Activated CD4-positive, CD25-positive, alpha-beta regulatory T cell treated with anti-CD3 and anti-CD28 coated beads, Interleukin-2, amount 50 U/mL, for 16 hours (primary cell): ENCODE measurements at regions not wholly inside any gene's neighbourhood (a gene's known extent, or its start where the extent isn't known, plus 50 kb on each side); places are given as distances from the start of the nearest gene placed in this dataset.
"Not testable (repeated sequence)": the region's sequence is repeated elsewhere in the genome, so short reads cannot be mapped to it uniquely, and the experiment has no call there.

ENCODE experiments used
- DNase-seq: peaks from one replicate; pipeline ENCODE4 v3.0.0-alpha.2; 2020; ENCODE audit warnings: low read depth, low spot score

DNA sequence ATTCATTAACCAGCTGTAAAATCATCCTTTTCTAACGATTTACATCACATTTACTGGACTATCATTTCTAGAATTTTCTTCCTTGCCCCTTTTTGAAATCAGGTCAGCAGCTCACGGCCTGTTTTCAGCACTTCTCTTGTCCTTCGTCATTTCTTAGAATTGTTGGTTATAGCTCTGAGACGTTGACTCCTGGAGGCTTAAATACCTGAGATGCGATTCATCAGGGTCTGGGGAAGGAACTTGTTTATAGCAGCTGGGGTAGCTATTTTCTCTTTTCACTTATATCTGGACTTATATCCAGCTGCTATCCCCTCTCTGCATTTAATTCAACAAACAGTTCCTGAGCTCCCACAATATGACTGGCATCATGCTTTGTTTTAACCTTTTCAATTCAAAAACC is 338.7 kb upstream of the TNRC6C start:
- DNase-seq = no peak

DNA sequence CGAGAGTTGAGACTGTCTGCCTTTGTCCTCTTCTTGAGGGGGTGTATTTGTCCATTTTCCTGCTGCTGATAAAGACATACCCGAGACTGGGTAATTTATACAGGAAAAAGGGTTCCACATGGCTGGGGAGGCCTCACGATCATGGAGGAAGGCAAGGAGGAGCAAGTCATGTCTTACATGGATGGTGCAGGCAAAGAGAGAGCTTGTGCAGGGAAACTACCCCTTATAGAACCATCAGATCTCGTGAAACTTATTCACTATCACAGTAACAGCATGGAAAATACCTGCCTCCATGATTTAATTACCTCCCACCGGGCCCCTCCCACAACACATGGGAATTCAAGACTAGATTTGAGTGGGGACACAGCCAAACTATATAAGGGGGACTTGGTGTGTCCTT is 338.2 kb upstream of the TNRC6C start:
- DNase-seq = no peak

DNA sequence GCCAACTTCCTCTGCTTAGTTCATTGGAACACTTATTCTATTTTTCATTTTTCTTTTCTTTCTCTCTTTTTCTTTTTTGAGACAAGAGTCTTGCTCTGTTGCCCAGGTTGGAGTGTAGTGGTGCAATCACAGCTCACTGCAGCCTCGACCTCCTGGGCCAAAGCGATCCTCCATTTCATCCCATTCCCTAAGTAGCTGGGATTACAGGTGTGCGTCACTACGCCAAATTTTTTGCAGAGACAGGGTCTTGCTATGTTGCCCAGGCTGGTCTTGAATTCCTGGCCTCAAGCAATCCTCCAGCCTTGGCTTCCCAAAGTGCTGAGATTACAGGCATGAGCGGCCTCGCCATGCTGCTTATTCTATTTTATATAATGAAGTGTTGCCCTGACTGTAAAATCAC is 336.4 kb upstream of the TNRC6C start:
- not testable (repeated sequence) for DNase-seq

DNA sequence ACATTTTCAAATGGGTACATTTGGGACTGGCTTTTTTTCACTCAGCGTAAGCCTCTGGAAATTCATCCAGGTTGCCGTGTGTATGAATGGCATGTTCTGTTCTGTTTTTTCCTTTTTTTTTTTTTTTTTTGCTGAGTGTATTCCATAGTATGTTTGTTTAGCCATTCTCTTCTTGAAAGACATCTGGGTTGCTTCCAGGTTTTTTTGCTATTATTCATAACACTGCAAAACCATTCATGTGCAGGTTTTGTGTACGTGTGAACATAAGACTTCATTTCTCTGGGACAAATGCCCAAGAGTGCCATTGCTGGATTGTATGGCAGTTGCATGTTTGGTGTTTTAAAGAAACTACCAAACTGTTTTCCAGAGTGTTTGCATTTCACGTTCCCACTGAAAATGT is 335.9 kb upstream of the TNRC6C start:
- DNase-seq = no peak

DNA sequence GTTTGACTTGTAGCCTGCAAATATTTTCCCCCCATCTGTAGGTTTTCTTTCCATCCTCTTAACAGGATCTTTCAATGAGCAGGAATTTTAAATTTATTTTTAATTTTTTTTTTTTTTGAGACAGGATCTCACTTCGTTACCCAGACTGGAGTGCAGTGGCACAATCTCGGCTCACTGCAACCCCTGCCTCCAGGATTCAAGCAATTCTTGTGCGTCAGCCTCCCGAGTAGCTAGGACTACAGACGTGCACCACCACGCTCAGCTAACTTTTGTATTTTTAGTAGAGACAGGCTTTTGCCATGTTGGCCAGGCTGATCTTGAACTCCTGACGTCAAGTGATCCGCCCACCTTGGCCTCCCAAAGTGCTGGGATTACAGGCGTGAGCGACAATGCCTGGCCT is 335.2 kb upstream of the TNRC6C start:
- not testable (repeated sequence) for DNase-seq

DNA sequence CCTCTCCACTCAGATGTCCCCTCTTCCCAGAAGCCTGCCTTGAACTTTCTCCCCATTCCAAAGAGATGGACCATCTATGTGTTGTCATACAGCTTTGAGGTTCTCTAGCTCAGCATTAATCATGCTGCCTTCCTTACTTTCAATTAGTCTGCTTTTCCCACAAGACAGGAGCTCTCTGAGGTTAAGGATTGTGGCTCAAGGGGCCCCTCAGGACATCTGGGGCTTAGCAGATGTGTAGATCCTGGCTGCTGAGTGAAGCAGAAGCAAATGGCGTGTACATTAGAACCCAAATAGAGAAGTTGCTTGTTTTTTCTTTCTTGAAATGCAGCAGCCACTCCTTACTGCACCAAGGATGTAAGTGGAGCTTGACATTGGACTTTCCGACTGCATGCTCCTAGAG is 330.5 kb upstream of the TNRC6C start:
- DNase-seq = no peak

DNA sequence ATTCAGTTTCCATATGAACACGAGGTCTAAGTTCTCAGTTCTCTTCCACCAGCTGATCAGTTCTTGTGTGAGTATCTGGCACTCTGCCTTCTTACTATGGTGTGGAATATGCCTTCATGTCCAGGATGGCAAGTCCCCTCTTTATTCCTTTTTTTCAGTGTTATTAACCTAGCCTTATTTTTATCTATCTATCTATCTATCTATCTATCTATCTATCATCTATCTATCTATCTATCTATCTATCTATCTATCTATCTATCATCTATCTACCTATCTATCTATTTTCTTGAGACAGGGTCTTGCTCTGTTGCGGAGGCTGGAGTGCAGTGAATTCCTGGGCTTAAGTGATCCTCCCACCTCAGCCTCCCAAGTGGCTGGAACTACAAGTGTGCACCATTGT is 329.2 kb upstream of the TNRC6C start:
- DNase-seq = not testable (repeated sequence)

DNA sequence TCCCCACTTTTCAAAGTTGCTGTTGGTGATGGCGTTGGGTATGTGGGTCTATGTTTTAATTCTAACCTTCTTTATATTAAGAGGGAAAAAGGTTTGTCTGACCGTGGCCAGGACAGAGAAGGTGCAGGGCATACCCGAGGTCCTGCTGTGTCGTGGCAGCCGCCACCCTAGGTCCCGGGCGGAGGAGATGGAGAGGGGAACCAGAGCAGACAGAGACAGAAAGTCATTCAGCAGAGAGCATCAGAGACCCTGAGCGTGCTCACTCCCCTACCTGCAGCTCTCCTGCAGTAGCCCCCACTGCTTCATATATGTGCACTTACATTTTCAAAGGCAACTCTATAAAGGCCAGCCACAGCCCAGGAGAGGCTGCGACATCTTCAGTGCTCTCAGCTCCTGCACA is 327.2 kb upstream of the TNRC6C start:
- DNase-seq = no peak

DNA sequence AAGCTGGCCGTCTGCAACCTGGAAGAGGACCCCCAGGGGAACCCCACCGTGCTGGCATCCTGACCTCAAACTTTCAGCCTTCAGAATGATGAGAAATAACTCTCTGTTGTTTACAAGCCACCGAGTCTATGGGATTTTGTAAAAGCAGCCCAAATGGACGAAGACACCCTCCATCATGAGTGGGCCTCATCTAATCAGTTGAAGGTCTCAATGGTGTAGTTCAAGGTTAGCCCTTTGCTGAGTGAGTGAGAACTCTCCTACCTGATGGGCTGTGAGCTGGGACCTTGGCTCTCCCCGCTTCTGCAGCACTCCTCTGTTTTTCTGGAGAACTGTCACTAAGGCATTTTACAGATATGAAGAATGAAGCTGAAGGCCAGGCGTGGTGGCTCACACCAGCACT is 325.9 kb upstream of the TNRC6C start:
- no peak for DNase-seq

DNA sequence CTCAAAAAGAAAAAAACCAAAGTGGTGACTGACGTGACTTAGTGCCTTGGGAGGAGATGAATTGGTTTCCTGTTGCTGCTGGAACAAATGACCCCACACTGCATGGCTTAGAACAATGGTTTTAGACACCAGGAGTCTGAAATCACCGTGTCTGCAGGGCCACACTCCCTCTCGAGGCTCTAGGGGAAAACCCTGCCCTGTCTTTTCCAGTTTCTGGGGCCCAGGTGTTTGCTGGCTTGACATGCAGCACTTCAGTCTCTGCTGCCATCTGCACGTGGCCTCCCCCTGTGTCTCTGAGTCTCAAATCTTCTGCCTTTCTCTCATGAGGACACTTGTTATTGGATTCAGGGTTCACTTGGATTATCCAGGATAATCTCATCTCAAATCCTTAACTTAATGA is 323.8 kb upstream of the TNRC6C start:
- DNase-seq = no peak

DNA sequence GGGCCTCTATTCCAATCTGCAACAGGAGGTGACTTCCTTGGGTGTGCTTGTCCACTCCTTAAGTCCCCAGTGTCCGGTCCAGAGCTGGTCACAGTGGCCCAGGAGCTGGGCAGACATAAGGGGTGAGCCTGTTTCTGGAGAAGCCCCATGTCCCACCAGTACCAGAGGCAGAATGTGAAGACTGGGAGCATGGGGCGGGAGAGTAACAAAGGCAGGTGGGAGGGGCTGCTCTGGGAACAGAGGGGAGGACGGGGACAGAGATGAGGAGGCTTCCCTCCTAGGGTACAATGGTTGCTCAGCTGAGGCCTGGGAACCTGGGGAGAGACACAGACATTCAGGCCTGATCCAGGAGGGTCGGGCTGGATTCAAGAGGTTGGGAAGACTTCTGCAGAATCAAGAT is 323.3 kb upstream of the TNRC6C start:
- no peak for DNase-seq

DNA sequence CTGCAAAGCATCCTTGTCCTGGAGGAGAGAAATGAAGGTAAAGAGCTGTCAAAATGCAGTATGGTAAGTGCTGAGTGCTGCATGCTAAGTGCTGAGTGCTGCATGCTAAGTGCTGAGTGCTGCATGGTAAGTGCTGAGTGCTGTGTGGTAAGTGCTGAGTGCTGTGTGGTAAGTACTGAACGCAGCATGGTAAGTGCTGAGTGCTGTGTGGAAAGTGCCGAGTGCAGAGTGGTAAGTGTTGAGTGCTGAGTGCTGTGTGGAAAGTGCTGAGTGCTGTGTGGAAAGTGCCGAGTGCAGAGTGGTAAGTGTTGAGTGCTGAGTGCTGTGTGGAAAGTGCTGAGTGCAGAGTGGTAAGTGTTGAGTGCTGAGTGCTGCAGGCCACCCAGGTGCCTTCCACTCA is 322.7 kb upstream of the TNRC6C start:
- DNase-seq = not testable (repeated sequence)

DNA sequence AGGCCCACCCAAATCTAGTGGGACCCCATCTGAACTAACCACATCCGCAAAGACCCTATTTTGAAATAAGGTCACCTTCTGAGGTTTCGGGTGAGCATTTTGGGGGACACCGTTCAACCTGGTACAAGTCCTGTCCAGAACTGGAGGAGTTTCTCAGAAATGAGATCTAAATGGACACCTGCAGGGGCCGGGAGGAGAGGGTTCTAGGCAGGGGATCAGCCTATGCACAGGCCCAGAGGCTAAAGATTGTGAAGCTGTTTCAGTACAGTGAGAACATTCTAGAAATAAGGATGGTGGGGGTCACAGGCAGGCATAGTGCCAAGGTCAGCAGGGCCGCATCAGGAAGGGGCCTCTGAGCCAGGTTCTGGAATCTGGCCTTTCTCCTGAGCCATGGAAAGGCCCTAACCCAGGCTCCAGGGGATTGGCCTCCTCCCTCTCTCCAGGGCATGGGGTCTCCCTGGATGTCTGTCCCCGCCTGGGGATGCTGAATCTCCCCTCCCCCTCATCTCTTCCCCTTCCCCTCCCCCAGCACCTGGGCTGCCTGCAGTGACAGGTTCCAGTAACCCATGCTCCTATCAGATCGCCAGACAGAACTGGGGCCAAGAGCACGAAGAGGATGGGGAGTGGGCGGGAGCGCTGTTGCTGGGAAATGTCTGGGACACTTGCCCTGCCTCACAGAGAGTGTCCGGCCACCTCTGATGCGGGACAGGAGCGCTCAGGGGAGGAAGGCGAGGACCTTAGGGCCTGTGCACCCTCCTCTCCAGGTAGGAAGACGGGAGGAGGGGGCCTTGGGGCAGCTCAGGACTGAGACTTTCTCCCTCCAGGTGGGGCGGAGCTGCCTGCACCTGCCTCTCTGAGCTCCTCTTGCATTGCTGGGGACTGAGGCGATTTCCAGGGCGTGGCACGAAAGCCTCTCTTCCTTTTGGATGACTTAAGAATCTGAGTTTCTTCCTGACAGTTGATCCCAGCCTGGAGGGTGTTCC is 321.4 kb upstream of the TNRC6C start:
- DNase-seq = no peak

DNA sequence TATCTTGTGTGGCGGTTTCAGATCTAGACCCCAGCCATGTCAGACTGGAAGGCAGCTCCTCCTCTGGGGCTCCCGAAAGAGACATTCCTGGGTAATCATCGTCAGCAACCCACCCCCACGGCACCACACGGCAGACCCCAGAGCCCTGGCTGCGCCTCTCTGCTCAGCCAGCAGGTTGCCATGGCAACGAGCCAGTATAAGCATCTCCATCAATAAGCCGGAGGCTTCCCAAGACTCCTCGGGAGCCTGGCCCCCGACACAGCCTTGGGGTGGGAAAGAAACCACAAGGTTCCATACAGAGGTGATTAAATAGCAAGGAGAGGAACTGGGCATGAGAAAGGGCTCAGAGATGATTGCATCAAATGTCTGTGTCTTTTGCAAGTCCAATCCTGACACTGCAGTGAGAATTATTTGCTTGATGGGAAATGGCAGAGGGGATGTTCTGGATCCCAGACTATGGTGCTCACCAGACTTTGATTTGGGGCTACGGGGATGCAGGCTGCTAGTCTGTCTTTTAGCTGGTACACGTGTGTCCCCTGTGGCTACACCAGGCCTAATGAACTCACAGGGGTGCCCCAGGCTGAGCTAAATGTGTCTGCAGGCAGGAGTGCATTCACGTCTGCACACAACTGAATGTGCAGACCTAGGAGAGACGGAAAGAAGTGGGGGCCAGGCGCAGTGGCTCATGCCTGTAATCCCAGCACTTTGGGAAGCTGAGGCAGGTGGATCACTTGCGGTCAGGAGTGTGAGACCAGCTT is 320.5 kb upstream of the TNRC6C start:
- DNase-seq = no peak

DNA sequence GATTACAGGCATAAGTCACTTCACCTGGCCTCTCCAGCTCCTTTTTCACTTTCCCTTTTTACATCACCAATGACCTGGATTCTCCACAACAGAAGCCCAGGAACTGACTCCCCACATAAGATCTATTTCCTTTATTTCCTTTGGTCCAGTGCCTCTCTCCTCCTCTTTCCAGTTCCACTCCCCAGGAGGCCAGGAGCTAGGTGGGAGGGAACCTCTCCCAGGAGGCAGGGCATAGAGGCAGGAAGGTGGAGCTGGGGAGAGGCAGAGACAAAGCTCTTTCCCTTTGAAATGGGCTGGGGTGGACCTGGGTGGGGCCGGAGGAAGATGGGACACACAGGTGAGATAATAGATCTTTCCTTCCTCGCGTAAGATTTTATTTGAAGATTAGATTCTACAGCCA is 318.3 kb upstream of the TNRC6C start:
- no peak for DNase-seq

DNA sequence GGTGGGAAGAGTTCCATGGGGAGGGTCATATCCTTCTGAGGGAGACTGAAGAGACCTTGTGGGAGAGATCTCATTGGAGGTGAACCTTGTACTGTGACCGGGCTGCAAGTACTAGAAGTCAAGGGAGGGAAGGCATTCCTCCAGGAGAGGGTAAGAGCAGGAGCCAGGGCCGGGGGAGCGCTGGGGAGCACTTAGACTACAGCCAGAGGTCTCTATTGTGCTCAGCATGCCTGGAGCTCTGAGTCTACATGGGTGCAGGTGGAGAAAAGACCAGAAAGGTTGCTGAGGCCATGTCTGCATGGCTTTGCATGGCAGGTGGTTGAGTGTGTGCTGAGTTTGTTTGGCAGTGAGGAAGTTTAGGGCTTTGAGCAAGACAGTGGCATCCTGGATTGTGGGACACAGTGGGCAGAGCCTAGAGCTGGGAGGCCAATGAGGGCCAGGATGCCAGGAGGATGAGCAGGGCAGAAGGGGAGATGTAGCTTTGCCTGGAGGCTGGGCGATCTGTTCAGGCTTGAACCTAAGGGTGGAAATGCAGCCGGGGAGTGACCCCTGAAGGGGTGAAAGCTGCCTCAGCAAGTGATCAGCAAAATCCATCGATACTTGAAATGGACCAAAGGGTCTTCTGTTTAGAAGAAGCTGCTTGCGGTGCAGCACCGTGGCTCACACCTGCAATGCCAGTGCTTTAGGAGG is 317.4 kb upstream of the TNRC6C start:
- no peak for DNase-seq

DNA sequence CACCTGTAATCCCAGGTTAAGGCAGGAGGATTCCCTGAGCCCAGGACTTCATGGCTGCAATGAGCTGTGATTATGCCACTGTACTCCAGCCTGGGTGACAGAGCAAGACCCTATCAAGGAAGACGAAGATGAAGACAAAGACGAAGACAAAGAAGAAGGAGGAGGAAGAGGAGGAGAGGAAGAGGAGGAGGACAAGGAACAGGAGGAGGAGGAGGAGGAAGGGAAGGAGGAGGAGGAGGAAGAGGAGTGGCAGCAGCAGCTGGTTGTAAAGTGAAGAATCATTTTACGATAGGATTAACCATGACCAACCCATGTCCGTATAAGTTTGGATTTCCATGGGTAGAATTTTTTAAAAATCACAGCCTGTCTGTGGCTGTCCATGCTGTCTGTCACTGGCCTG is 316.8 kb upstream of the TNRC6C start:
- DNase-seq = no peak

DNA sequence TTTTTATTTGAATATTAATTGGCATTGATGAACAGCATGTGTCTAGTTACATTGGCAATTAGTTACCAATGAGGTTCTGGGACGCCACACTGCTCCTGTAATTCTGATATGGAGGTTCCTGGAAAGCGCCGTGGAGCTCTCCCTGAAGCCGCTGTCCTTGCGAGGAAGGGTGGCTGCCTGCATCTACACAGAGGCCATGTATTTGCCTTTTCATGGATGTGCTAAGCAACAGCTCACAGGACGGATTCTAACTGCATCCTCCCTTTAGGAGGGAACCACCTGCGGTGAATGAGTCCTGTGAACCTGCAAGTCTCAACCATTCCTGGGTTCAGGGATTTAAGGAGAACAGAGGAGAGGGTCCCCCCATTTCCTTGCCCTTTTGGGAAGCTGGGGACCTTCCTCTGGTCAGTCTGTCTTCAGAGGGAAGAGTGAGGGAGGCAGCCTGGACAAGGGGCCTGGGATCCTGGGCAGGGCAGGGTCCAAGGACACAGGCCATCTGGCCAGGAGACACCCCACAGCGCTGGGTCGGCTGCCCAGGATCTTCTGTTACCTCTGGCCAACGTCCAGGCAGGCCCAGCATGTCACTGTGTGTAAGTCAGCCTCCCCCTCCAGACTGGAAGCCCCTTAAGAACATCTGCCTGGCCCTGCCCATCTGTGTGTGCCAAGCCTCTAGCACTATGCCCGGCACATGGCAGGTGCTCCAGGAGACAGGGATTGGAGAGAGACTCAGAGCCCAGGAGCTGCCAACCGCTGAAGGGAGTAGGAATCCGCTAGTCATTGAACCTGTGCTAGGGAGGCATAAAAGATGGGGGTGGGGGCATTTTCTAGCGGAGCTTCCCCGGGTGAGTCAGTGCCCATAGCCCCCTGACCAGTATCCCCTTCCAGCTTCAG is 314.1 kb upstream of the TNRC6C start:
- DNase-seq = no peak

DNA sequence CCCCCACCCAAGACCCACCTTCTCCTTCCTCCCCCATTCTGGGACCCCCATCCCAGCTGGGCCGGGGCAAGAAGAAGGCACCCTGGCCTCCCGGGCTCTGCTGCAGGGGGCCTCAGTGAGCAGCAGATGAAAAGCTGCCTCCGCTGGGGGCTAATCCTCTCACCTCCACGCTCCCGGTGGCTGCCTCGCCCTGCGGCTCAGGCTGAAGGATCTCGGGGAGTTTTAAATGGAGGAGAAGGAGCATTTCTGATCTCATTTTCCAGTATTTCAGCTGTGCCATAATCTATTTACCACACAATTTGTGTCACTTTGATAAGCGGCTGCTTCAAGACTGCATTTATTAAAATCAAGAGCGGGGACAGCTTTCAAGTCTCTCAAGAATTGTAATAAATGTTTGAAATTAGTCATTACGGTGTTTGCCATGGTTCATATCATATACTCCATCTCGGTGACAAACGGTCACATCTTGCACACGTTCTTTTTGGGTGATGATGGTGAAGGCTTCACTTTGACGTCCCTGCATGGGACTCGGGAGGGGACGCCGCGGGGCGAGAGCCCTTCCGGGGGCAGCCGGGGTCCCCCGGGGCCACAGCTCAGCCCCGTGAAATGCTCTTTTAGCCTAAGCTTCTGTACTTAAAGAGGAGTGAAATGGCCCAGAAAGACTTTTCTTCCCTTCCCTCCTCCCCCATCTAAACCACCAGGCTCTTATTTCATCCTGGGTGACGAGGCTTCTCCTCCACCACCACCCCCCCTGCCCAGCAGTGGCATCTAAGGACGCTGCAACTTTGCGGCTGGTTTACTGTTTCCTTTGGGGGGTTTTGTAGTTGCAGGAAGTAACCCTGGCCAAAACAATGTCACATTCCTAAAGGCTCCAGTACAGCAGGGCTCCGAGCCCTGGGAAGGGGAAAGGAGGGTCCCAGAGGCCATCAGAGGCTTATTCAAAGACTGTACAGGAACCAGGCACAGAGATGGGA is 313.1 kb upstream of the TNRC6C start:
- no peak for DNase-seq

DNA sequence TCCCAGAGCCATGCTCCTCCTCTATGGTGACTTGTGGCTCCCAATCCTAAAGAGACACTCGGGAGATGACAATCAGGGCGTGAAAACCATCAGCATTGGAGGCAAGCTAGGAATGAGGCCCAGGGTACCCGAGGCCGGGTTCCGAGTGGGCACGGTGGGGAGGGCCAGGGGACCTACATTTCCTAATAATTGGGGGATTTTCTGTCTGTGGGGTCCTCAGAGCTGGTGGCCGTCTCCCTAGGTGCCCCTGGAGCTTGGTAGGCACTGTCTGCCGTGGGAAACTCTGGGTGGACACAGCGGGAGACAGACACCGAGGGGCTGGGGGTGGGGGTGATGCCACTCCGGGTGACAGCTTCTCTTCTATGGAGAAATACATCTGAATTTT is 312.5 kb upstream of the TNRC6C start:
- DNase-seq = no peak
